OCI-LY7 (cell line): ENCODE measurements at regions not wholly inside any gene's neighbourhood (a gene's known extent, or its start where the extent isn't known, plus 50 kb on each side); places are given as distances from the start of the nearest gene placed in this dataset.

ENCODE experiments used
- BruUV-seq: library from RNA; stranded (reverse); fragments of 400-500 nt; replicated peaks from 2 replicates; lab custom pipeline; 2021; lab: Mats Ljungman, UMichigan
- CTCF ChIA-PET: fragments of 300-600 bp; sonication (Branson Sonifier 250); formaldehyde crosslinking; loops from one replicate; lab custom pipeline; 2022; ENCODE audit warnings: antibody characterized with exemption; ENCODE audit not compliant: unreplicated experiment; lab: Charles Lee
- POLR2A ChIA-PET: fragments of 300-600 bp; sonication (Branson Sonifier 250); formaldehyde crosslinking; loops from one replicate; lab custom pipeline; 2022; ENCODE audit warnings: antibody characterized with exemption; lab: Charles Lee
- DNase-seq: peaks from one replicate; pipeline ENCODE4 v3.0.0-alpha.2; 2015; ENCODE audit warnings: low spot score
- H2AFZ ChIP-seq: fragments of 200-600 bp; sonication (generic), shearing (Covaris generic); 2 replicates; pipeline ENCODE4 v1.6.1; 2014; ENCODE audit warnings: mild to moderate bottlenecking, antibody characterized with exemption, low read length, moderate library complexity
- H3K27ac ChIP-seq: fragments of 200-600 bp; sonication (generic); 2 replicates; pipeline ENCODE4 v1.5.1; 2014; ENCODE audit warnings: mixed run types, low read depth, mild to moderate bottlenecking, moderate library complexity, low read length, inconsistent platforms; ENCODE audit not compliant: poor library complexity, severe bottlenecking
- H3K36me3 ChIP-seq: fragments of 200-600 bp; sonication (generic); 2 replicates; pipeline ENCODE4 v1.6.1; 2014; ENCODE audit warnings: mild to moderate bottlenecking, antibody characterized with exemption, low read length, moderate library complexity, mixed read lengths; ENCODE audit not compliant: insufficient read depth
- H3K4me1 ChIP-seq: fragments of 200-600 bp; sonication (generic); 2 replicates; pipeline ENCODE4 v1.5.1; 2014; ENCODE audit warnings: mild to moderate bottlenecking, low read length; ENCODE audit not compliant: insufficient read depth, poor library complexity, severe bottlenecking
- H3K4me2 ChIP-seq: fragments of 200-600 bp; sonication (generic); 2 replicates; pipeline ENCODE4 v1.6.1; 2014; ENCODE audit warnings: mild to moderate bottlenecking, low read length
- H3K4me3 ChIP-seq: fragments of 200-600 bp; sonication (generic); 2 replicates; pipeline ENCODE4 v1.5.1; 2014; ENCODE audit warnings: mild to moderate bottlenecking, low read depth, low read length; ENCODE audit not compliant: poor library complexity, severe bottlenecking
- H3K79me2 ChIP-seq: fragments of 200-600 bp; sonication (generic); 2 replicates; pipeline ENCODE4 v1.6.1; 2016; ENCODE audit warnings: low read depth, mild to moderate bottlenecking, low read length, moderate library complexity, mixed read lengths; ENCODE audit not compliant: insufficient read depth
- H3K9me2 ChIP-seq: fragments of 200-600 bp; sonication (generic); 2 replicates; pipeline ENCODE4 v1.6.1; 2016; ENCODE audit warnings: mild to moderate bottlenecking, low read length, mixed read lengths; ENCODE audit not compliant: insufficient read depth
- H3K9me3 ChIP-seq: fragments of 200-600 bp; sonication (generic); 2 replicates; pipeline ENCODE4 v1.6.1; 2014; ENCODE audit warnings: mild to moderate bottlenecking, mixed run types, low read length, mixed read lengths
- H4K20me1 ChIP-seq: fragments of 200-600 bp; sonication (generic); 2 replicates; pipeline ENCODE4 v1.6.1; 2014; ENCODE audit warnings: mild to moderate bottlenecking, antibody characterized with exemption, low read length, moderate library complexity, mixed read lengths; ENCODE audit not compliant: insufficient read depth
- CTCF ChIP-seq: fragments of 200-600 bp; sonication (generic); conservative IDR thresholded peaks from 2 replicates; pipeline ENCODE4 v1.5.1; 2014; ENCODE audit warnings: mild to moderate bottlenecking, antibody characterized with exemption, low read length, moderate library complexity, mixed read lengths
- EZH2phosphoT487 ChIP-seq: fragments of 200-600 bp; sonication (generic); IDR thresholded peaks from 2 replicates; pipeline ENCODE4 v1.6.1; 2018; ENCODE audit warnings: low read depth, borderline replicate concordance, mild to moderate bottlenecking, mixed run types, antibody characterized with exemption, low read length, moderate library complexity, mixed read lengths
- intact Hi-C: fragments of 100-400 bp; cut with micrococcal nuclease; formaldehyde crosslinking; loops from one replicate; pipeline ENCODE4 v1.10.0; 2022; ENCODE audit not compliant: unreplicated experiment

DNA sequence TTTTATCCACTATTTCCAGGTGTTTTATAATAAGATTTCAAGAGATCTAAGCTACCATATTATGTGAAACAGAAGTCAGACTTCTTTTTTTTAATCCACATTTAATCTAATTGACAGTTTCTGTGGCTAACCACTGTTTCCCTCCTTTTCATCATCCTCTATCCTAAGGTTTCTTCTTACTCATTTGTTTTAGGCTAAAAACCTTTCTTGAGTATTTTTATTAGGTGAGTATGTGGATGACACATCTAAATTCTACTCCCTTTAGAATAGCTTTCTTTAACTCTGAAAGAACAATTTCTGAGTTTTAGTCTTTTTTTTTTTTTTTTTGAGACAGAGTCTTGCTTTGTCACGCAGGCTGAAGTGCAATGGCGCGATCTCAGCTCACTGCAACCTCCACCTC, 62.7 kb downstream of the NPY start:
- no peak for DNase-seq
- no peaks in the 10 kb centered on the region for H3K9me2 ChIP-seq
- no peaks in the 10 kb centered on the region; the same call in 1 of the 2 replicates for H3K36me3 ChIP-seq
- no peak overlapping the region for H3K27ac ChIP-seq
- TF ChIP-seq CTCF (no peak), EZH2phosphoT487 (no peak)
- ChIA-PET POLR2A (interaction anchor here (0.7 to 2.3 kb wide), 4 partner anchors 11 to 40 kb away, joined by 3 to 15 read pairs (median 4); no protein-coding TSS in a partner anchor), CTCF (no interaction called here)
- H4K20me1 ChIP-seq, result no peaks in the 10 kb centered on the region
- no peak overlapping the region for H3K4me2 ChIP-seq
- intact Hi-C loops, result no loop called here
- BruUV-seq, result no TSS peak
- no peaks in the 10 kb centered on the region for H3K79me2 ChIP-seq
- H3K4me1 ChIP-seq, result peaks cover 13% of the 10 kb centered on the region
- no peak overlapping the region for H2AFZ ChIP-seq
- H3K9me3 ChIP-seq, result peaks cover 14% of the 10 kb centered on the region
- no peak overlapping the region for H3K4me3 ChIP-seq

DNA sequence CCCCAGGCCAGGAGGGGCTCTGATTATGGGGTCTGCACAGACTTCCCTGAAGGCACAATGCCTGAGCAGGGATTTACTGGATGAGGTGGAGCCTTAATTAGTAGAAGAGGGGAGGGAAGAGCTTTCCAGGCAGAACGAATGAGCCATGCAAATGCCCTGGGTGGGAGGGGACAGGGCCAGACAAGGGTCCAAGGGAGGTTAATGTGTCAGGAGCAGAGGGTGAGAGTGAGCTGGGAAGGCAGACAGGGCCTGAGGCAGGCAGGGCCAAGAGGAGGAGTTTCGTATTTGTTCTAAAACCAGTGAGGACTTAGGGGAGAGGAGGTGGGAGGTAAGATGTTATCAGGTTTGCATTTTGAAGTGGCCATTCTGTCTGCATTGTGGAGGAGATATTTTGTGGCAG, 65.3 kb downstream of the NPY start:
- POLR2A ChIA-PET, result no interaction called here
- CTCF ChIA-PET, result no interaction called here
- H3K9me3 ChIP-seq, result peaks cover 17% of the 10 kb centered on the region
- H3K4me1 ChIP-seq, result peaks cover 13% of the 10 kb centered on the region
- H3K4me3 ChIP-seq, result no peak overlapping the region
- intact Hi-C loops, result no loop called here
- no peak overlapping the region for H3K4me2 ChIP-seq
- H3K27ac ChIP-seq, result no peak overlapping the region
- no peak for TF ChIP-seq CTCF
- no peak for TF ChIP-seq EZH2phosphoT487
- no peak overlapping the region for H2AFZ ChIP-seq
- H4K20me1 ChIP-seq, result no peaks in the 10 kb centered on the region
- H3K9me2 ChIP-seq, result no peaks in the 10 kb centered on the region
- no peak for DNase-seq
- H3K36me3 ChIP-seq, result no peaks in the 10 kb centered on the region; the same call in 1 of the 2 replicates
- H3K79me2 ChIP-seq, result no peaks in the 10 kb centered on the region
- BruUV-seq, result no TSS peak

DNA sequence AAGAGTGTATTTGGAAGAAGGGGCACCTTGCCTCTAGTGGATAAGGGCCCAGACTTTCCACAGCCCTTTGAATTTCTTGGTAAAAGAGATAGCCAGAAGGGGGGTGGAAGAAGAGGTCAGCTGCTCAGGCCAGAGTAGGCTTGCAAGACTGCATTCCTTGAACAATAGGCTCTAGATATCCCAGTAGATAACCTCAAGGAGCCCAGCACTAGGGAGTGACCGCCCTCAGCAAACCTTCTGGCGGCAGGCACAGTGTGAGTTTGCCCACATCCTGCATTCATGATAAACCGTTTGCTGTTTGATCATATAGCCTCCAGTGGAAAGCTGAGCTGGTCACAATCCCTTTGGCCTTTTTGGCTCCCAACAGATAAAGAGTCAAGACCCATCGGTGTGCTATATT, 70.5 kb downstream of the NPY start:
- POLR2A ChIA-PET, result no interaction called here
- Histone ChIP-seq H3K9me2 (no peaks in the 10 kb centered on the region), H3K27ac (no peak overlapping the region), H3K9me3 (peaks cover 17% of the 10 kb centered on the region), H3K4me1 (peaks cover 13% of the 10 kb centered on the region), H4K20me1 (no peaks in the 10 kb centered on the region), H3K79me2 (no peaks in the 10 kb centered on the region), H2AFZ (no peak overlapping the region), H3K36me3 (no peaks in the 10 kb centered on the region; the same call in 1 of the 2 replicates), H3K4me3 (no peak overlapping the region), H3K4me2 (no peak overlapping the region)
- CTCF ChIA-PET, result no interaction called here
- no TSS peak for BruUV-seq
- DNase-seq, result no peak
- TF ChIP-seq CTCF (no peak), EZH2phosphoT487 (no peak)
- intact Hi-C loops, result no loop called here
